Cardiac muscle cell (in vitro differentiated cells and primary cell): ENCODE measurements at regions not wholly inside any gene's neighbourhood (a gene's known extent, or its start where the extent isn't known, plus 50 kb on each side); places are given as distances from the start of the nearest gene placed in this dataset.

Source experiments
- DNase-seq, 2 donors: peaks; one replicate each; pipeline versions ENCODE4 v3.0.0 to v3.0.0-alpha.2; 2010 to 2017; ENCODE audit warnings: low read depth in 1 of 2, low spot score in 1 of 2
- H3K27ac ChIP-seq: fragments of 200-600 bp; sonication (generic); 2 replicates; pipeline ENCODE4 v1.5.1; 2016
- H3K27me3 ChIP-seq: fragments of 200-600 bp; sonication (generic); 2 replicates; pipeline ENCODE4 v1.6.0; 2016; ENCODE audit warnings: control low read depth
- H3K36me3 ChIP-seq: fragments of 200-600 bp; sonication (generic); 2 replicates; pipeline ENCODE4 v1.5.1; 2016; ENCODE audit warnings: control low read depth
- H3K4me1 ChIP-seq: fragments of 200-600 bp; sonication (generic); 2 replicates; pipeline ENCODE4 v1.8.1; 2017; ENCODE audit warnings: low read depth, mild to moderate bottlenecking, mixed run types
- H3K4me3 ChIP-seq: fragments of 200-600 bp; sonication (generic); 2 replicates; pipeline ENCODE4 v1.5.1; 2016; ENCODE audit warnings: mild to moderate bottlenecking
- H3K9me3 ChIP-seq: fragments of 200-600 bp; sonication (generic); 2 replicates; pipeline ENCODE4 v1.5.1; 2017; ENCODE audit warnings: low read depth, mild to moderate bottlenecking, control low read depth
- TF ChIP-seq, protein P1 (sequence below): IDR thresholded peaks from 2 replicates; pipeline ENCODE4 v1.5.1; 2012; ENCODE audit warnings: low read depth, mild to moderate bottlenecking, low read length

DNA sequence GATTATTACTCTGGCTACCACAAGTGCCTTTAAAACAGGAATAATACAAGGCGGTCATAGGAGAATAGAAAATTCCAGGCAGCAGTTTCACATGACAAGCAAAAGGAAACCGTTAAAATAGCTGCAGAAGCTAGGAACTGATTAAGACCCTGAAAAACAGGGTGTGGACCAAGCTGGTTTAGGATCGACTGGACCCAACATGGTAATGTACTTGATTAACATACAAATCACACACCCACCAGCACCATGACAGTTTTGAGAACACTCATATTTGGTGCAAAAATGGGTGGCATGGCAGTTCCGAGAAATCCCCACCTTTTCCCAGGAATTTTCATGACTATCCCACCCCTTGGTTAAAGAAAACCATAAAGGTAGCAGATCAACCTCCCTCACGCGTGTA, 51.9 kb upstream of the TMEM163 start:
- no peaks in the 10 kb centered on the region for H3K27me3 ChIP-seq
- DNase-seq: no peak
- no peaks in the 10 kb centered on the region for H3K9me3 ChIP-seq
- TF ChIP-seq, protein P1, sequence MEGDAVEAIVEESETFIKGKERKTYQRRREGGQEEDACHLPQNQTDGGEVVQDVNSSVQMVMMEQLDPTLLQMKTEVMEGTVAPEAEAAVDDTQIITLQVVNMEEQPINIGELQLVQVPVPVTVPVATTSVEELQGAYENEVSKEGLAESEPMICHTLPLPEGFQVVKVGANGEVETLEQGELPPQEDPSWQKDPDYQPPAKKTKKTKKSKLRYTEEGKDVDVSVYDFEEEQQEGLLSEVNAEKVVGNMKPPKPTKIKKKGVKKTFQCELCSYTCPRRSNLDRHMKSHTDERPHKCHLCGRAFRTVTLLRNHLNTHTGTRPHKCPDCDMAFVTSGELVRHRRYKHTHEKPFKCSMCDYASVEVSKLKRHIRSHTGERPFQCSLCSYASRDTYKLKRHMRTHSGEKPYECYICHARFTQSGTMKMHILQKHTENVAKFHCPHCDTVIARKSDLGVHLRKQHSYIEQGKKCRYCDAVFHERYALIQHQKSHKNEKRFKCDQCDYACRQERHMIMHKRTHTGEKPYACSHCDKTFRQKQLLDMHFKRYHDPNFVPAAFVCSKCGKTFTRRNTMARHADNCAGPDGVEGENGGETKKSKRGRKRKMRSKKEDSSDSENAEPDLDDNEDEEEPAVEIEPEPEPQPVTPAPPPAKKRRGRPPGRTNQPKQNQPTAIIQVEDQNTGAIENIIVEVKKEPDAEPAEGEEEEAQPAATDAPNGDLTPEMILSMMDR: no peak
- H3K4me3 ChIP-seq: no peak overlapping the region
- H3K27ac ChIP-seq: no peak overlapping the region
- peaks cover 31% of the 10 kb centered on the region for H3K4me1 ChIP-seq
- no peaks in the 10 kb centered on the region for H3K36me3 ChIP-seq

DNA sequence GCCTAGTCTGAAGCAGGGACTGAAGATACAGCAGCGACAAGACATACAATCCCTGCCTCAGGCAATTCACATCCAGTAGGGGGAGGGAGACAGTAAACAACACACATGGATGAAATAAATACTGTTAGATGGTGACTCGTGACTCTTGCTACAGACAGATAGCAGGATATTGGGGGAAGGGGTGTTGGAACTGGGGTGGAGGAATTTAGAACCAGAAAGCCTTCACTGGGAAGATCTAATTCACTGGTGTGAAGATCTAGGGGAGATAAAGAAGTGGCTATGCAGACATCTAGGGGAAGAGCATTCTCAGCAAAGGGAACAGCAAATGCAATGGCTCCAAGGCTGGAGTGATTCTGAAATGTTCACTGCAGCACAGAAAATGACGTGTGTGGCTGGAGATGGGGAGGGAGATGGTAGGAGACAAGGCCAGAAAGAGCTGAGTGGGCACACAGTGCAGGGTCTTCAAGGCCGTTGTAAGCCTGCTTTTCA, 52.6 kb upstream of the TMEM163 start:
- peaks cover 31% of the 10 kb centered on the region for H3K4me1 ChIP-seq
- H3K27ac ChIP-seq: no peak overlapping the region
- no peaks in the 10 kb centered on the region for H3K36me3 ChIP-seq
- TF ChIP-seq, protein P1: no peak
- no peaks in the 10 kb centered on the region for H3K9me3 ChIP-seq
- no peaks in the 10 kb centered on the region for H3K27me3 ChIP-seq
- H3K4me3 ChIP-seq: no peak overlapping the region
- DNase-seq: no peak

DNA sequence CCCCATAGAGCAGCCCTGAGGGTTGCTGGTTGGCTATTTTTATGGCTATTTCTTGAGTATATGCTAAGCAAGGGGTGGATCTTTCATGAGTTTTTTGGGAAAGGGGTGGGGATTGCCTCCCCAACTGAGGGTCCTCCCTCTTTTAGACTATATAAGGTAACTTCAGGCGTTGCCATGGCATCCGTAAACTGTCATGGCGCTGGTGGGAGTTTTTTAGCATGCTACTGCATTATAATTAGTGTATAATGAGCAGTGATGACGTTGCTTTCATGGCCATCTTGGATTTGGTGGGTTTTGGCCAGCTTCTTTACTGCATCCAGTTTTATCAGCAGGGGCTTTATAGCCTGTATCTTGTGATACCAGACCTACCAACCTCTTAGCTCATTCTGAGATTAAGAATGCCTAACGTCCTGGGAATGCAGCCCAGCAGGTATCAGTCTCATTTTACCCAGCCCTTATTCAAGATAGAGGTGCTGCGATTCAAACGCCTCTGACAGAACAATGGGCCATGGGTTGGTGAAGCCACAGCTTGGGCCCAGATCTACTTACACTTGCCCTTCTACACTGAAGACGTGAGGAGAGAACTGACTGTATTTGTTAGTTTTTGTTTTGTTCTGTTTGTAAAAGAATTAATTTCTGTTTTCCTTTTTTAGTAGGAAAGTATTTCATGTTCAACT, 53.8 kb upstream of the TMEM163 start:
- TF ChIP-seq, protein P1: no peak
- H3K4me3 ChIP-seq: no peak overlapping the region
- no peaks in the 10 kb centered on the region for H3K9me3 ChIP-seq
- no peak for DNase-seq
- peaks cover 31% of the 10 kb centered on the region for H3K4me1 ChIP-seq
- no peaks in the 10 kb centered on the region for H3K36me3 ChIP-seq
- no peaks in the 10 kb centered on the region for H3K27me3 ChIP-seq
- no peak overlapping the region for H3K27ac ChIP-seq

DNA sequence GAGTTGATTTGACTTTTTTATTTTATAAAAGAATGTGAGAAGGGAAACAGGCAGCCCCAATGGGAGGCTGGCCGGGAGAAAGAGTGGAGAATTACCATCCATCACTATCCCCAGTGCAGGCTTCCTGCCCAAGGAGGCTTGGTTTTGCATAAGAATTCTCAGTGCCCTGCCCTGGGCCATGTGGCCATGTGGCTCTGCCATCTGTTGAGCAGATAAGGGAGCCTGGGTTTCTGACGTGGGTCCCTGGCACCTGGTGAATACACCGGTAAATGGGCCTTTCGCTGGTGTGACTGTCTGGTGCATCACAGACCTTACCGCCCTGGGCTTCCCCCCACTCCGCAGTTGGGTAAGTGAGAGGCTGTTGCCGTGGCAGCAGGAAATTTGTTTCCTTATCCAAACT, 54.5 kb upstream of the TMEM163 start:
- no peak overlapping the region for H3K4me3 ChIP-seq
- H3K27ac ChIP-seq: peak overlapping the region; percentile 63
- H3K36me3 ChIP-seq: no peaks in the 10 kb centered on the region
- no peaks in the 10 kb centered on the region for H3K9me3 ChIP-seq
- H3K4me1 ChIP-seq: peaks cover 31% of the 10 kb centered on the region
- TF ChIP-seq, protein P1: no peak
- DNase-seq: peak in 1 of 2 donors; percentile 15
- H3K27me3 ChIP-seq: no peaks in the 10 kb centered on the region

DNA sequence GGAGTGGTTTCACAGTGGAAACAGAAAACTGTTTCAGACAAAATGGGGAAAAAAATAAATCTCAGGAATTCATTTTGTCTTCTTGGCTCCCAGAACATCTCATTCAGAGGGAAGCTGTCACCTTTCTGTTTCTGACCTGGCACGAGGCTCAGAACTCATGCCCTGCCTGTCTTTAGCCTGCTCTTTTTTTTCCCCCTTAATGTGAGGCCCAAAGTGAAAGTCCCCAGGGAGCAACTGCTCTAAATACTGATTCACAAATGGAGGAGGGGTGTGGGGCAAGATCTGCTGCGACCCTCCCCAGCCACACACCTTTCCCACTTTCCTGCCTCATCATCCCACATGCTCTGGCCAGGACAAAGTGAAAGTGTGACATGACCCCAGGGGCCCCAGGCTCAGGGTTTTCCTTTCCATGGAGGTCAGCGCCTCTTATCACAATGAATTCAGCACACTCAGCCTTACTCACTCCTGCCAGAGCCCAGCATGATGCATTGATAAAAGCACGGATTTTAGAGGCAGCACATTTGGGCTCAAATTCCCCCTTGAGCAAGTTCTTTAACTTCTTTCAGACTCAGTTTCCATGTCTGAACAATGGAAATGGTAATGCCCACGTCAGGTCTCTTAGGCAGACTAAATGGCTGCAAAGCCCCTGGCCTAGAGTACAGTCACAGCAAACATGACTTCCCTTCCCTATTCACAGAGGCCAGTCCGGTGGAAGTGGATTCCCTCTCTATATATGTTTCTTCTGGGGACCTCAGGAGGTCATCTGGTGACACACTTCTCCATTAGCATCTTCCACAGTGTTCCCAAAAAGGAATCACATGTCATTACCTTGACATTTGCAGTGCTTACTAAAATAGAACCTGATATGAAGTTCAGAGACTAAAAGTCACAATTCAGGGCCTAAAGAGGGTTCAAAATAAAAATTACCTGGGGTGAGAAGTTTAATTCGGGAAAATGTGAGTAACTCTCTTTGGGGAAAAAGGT, 55.3 kb upstream of the TMEM163 start:
- Histone ChIP-seq H3K27me3 (no peaks in the 10 kb centered on the region), H3K9me3 (no peaks in the 10 kb centered on the region), H3K27ac (peak overlapping the region; percentile 63), H3K4me1 (peaks cover 31% of the 10 kb centered on the region), H3K4me3 (no peak overlapping the region), H3K36me3 (no peaks in the 10 kb centered on the region)
- peak; percentile 14 to 27 for DNase-seq
- TF ChIP-seq, protein P1: no peak
